GM21447 (cell line): ENCODE measurements at regions not wholly inside any gene's neighbourhood (a gene's known extent, or its start where the extent isn't known, plus 50 kb on each side); places are given as distances from the start of the nearest gene placed in this dataset.

Source experiments
- ATAC-seq: cut with Tn5 transposase; IDR thresholded peaks from one replicate; pipeline ENCODE4 v1.9.1; 2021; ENCODE audit not compliant: unreplicated experiment

DNA sequence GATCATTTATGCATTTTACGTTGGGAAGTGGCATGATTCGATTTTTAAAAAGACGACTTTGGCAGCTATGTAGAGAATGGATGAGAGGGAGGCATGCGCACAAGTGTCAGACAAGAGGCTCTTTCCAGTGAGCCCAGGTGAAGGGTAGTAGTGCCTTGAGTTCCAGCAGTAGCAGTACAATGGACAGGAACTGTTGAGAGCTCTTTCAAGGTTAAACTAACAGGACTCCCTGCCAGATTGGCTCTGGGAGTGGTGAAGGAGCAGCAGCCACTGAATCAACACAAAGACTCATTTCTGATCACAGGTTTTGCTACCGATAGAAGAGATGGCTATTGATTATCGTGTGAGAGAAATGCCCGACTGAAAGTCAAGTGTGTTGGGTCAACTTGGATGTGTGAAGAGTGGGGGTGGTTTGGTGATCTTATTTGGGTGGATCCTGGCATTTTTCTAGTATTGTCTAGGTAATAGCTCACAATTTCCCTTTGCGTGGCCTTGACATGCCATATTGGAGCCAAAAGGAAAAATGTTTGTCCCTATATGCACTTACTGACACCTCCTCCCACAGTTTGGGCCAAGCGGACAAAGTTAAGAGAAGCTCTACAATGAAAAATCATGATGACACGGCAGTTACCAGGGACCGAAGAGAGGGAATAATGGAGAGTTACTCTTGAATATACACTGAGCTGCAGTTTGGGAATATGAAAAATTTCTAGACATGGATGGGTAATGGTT lies 81.6 kb upstream of the MDFIC2 start:
- ATAC-seq, result no peak

DNA sequence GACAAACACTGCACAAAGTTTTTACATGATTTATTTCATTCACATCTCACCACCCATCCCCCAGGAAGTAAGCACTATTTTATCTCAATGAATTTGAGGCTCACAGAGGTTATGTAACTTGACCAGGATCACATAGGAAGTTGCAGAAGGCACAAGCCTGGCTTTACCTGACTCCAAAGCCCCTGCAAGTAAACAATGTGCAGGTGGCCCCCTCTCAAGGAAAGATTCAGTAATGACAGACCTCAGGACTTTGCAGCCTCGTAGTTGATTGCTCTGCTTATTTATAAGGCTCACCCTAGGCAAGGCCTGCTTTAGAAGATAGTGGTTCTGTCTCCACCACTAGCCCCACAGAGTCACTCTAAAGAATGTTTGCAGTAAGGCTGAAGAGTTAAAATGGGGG lies 79.8 kb upstream of the MDFIC2 start:
- no peak for ATAC-seq

DNA sequence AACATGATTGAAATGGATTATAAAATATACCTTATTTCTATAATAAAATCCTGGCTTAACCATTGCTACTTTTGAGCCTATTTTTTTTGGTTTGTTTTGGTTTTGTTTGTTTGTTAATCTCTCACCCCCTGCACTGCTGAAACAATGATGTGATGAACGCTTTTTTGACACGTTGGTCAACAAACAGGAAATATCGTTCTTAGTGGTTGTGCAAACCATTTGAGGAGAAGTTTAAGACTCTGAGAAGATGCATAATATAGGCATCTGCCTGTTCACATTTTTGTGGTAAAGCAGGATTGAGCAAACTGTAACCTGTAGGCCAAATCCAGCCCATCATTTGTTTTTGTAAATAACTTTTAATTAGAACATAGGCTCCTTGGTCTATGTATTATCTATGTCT lies 75.5 kb upstream of the MDFIC2 start:
- no peak for ATAC-seq

DNA sequence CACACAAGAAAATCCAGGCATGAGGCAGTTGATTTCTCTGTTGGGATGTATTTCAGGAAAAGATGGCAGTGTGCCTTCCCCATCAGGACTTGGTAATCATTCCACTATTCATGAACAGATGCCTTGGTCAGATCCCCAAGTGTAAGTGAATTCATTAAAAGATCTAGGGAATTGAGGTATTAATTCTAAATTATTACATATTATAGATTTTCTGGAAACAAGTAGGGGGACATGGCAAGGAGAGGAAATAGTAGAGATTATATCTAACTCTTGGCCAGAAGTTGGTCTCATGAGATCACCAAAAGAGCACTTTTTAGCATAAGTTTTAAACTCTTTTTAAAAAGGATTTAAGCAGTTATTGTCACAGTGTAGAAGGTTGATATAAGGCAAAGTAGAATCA lies 74.4 kb upstream of the MDFIC2 start:
- ATAC-seq, result no peak

DNA sequence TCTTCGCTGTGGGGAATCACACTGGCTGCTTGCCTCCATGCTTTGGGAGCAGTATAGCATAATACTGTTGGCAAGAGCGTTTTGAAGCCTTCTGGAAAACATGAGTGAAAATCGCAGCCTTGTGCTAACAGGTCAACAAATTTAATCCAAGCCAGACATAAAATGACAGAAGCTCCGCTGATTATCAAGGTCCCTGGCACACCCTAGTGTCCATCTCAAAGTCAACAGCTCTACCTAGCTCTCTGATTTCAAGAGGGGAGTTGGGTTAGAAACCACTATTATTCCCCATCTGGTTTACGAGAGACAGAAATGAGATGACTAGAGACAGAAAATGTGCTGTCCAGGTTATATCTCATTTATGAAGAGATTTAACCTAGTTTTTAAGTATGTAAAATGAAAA lies 73.6 kb upstream of the MDFIC2 start:
- ATAC-seq, result no peak

DNA sequence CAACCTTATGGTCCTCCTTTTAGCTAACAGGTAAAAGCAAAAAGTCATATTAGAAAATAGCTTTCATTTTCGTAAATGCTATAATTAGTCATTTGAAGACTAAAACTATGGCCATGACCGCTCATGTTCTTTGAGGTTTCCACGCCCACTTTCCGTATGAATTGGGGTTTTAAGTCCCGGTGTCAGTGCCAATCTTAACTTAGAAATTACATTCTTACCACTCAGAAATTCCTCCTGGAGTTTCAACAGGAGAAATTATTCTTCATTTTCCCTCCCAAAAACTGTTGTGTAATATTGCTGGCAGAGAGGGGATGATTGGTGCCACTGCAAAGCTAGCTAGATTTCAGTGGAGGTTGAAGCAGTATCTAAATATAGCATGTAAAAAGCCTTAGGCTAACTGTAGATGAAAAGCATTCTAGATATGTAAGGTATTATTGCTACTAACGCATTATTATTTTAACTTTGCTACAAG lies 71.0 kb upstream of the MDFIC2 start:
- ATAC-seq, result peak; percentile 98

DNA sequence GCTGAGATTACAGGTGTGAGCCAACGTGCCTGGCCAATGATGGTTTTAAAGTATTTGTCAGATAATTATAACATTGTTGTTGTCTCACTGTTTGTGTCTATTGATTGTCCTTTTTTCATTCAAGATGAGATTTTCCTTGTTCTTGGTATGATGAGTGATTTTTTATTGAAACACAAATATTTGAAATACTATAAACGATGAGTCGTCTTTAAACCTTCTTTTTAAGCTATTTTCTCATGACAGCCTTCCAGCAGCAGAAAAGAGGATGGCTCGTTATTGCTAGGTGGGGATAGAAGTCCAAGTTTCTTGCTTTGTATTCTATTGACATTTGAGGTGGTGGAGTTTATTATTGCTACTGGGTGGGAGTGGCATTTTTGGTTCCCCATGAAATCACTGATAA lies 61.7 kb upstream of the MDFIC2 start:
- ATAC-seq, result no peak
